GM21717 (cell line): ENCODE measurements at regions not wholly inside any gene's neighbourhood (a gene's known extent, or its start where the extent isn't known, plus 50 kb on each side); places are given as distances from the start of the nearest gene placed in this dataset.
"Not testable (repeated sequence)": the region's sequence is repeated elsewhere in the genome, so short reads cannot be mapped to it uniquely, and the experiment has no call there.

Experiments used
- ATAC-seq: cut with Tn5 transposase; IDR thresholded peaks from one replicate; pipeline ENCODE4 v1.9.1; 2021; ENCODE audit warnings: mild to moderate bottlenecking, moderate library complexity; ENCODE audit not compliant: unreplicated experiment

DNA sequence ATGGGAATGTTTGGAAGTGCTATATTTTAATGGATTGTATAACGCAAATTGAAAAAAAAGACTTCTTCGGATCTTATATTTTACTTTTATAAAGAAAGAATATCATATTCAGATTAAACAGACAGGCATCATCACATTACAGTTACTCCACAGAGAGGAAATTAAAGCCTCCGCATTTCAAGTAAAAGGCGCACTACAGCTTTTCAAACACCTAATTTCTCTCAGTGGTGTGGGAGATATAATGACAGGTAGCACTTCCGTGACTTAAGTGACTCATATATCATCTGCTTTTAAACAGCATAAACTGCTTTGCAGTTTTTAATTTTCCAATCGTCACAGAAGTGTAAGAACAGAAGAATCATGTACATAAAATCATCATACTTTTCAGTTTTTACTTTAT lies 751.4 kb downstream of the FSCB start:
- no peak for ATAC-seq

DNA sequence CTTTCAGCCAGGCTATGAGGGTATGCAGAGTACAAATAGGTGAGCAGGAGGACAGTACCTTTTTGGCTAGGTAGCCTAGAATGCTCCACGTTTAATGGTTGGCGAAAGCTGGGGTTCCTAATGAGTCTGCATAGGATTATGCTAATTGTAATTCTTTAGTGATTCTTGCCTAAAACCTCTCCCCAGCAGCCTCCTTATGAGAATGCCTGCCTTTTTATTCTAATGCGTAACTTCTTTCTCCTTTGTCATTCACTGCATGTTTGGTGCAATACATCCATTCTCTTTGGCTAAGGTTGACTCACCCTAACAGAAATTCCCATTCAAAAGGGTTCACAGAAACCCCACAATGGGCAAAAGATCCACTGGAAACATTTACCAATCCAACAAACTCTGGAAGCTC lies 752.2 kb downstream of the FSCB start:
- ATAC-seq, result no peak

DNA sequence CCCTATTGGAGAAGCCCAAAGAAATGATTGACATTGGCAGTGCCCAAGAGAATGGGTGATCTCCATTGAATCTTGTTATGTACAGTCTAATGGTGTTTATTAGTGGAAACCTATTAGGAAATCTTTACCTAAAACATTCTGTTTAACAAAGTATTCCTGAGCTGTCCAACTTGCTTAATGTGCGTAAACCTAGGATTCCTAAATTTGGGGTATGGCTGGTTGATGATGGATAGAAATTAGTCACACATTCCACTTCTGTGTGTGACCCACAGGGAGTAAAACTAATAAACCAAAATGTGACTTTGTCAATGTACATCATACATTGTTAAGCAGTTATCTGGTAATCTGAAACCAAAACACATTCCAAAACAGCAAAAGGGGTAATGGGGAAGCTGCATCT lies 761.3 kb downstream of the FSCB start:
- ATAC-seq, result no peak

DNA sequence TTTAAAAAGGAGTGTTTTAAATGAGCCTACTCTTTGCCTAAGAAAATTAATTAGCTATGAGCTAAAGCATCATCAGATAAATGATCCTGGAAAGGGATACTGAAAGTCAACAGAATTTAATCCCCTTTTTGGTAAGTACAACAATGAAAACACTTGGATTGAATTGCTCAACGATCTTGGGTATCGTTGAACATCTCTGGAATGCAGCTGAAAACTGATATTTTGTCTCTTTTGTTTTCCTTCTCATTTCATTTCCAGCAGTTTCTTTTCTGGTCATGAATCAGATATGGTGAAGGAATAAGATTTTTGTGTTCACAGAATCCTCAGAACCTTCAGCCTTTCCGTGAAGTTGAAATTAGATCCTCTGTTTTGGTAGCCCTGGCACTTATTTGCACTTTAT lies 771.2 kb downstream of the FSCB start:
- ATAC-seq, result no peak

DNA sequence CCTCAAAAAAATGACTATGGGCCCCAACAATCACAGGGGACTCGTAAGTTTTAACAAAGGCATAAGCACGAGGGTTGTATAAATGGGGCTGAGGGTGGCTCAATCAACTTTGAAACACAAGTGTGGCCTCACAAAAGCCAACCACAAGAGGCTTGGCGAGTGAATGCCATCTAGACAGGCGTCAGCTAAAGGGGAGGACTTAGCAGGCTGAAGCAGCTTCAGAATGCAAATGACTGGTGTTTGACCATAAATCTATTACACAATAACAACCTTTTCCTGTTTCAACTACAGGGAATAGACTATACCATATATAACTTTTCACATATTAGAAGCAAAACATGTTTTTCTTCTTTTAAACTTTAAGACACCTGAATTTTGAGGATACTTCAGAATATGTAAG lies 777.9 kb downstream of the FSCB start:
- ATAC-seq, result no peak

DNA sequence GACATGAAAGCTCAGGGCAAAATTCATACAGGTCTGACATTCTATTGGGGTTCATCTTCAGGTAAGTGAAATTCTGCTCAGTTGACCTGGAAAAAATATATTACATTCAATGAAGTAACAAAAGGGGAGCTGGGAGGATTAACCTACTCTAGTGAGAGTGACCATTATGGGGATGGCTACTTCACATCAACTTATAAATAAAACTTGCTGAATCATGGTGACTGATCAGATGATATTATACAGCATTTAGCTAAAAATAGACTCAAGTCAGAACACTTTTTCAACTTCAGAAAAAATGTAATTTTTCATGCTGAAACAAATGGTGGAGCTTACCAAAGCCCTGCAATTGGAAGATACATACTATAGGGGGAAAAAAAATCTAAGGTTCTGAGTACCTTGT lies 800.2 kb downstream of the FSCB start:
- no peak for ATAC-seq

DNA sequence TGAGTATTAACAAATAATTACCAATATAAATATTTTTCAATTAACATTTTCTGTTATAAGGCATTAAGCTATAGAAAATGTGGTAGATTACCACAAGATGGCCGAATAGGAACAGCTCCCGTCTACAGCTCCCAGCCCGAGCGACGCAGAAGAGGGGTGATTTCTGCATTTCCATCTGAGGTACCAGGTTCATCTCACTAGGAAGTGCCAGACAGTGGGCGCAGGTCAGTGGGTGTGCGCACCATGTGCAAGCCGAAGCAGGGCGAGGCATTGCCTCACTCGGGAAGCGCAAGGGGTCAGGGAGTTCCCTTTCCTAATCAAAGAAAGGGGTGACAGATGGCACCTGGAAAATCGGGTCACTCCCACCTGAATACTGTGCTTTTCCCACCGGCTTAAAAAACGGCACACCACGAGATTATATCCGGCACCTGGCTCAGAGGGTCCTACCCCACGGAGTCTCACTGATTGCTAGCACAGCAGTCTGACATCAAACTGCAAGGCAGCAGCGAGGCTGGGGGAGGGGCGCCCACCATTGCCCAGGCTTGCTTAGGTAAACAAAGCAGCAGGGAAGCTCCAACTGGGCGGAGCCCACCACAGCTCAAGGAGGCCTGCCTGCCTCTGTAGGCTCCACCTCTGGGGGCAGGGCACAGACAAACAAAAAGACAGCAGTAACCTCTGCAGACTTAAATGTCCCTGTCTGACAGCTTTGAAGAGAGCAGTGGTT lies 808.4 kb downstream of the FSCB start:
- not testable (repeated sequence) for ATAC-seq

DNA sequence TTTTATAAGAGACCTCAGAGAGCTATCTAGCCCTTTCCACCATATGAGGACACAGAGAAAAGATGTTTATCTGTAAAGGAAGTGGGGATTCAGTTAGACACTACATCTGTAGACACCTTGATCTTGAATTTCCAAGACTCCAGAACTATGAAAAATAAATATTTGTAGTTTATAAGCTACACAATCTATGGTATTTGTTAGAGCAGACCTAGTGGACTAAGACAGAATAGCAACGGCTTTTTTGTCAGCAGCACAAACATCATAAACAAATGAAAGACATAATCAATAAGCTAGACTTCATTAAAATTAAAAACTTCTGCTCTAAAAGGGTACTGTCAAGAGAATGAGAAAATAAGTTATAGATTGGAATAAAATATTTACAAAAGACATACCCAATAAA lies 810.1 kb downstream of the FSCB start:
- ATAC-seq, result no peak

DNA sequence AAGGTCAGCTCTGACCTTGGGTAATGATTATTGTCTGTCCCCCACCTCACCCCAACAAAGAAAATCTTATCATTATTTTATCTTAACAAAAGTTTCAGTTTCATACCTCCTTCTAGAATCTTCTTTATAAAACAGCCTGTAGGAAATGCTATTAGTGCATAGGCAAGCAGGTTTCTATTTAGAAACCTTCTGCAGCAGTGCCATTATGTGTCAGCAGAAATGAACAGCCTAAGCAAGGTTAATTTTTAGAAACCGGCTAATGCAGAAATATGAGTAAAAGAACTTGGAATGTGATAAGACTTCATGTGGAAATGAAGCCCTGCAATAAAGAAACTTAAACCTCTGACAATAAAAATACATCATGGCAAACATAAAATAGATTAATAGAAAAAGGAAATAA lies 814.4 kb downstream of the FSCB start:
- ATAC-seq, result no peak

DNA sequence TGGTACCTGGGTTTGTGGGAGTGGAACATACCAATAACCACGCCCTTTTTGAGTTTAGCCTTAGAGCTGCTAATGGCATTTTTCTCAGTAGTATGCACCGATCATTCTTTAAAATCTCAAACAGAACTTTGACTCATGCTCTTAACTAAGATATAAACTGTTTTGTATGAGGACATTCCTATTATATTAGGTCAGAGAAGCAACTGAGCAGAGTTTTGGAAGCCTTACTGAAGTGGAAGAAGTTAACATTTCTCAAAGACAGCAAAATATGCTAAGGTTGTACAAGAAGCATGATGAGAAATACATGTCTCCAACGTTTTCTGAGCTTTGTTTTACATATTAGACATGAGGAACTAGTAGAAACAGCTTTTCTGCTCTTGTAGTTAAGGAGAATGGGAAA lies 819.2 kb downstream of the FSCB start:
- ATAC-seq, result no peak

DNA sequence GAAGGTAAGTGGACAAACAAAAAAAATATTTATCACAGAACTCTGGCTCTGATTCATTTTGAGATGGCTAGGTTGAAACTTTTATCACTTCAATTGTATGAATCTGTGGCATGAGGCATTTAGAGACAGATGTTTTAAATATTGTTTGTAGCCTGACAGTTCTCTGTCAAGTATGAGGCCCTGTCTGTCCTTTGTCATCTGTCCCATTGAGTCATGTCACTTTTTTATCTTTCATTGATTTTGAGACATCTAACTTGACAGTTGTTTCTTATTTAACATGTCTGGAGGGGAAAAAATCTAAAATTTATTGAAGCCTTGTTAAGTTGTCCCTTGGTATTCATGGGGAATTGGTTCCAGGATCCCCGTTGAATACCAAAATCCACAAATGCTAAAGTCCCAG lies 829.5 kb downstream of the FSCB start:
- no peak for ATAC-seq

DNA sequence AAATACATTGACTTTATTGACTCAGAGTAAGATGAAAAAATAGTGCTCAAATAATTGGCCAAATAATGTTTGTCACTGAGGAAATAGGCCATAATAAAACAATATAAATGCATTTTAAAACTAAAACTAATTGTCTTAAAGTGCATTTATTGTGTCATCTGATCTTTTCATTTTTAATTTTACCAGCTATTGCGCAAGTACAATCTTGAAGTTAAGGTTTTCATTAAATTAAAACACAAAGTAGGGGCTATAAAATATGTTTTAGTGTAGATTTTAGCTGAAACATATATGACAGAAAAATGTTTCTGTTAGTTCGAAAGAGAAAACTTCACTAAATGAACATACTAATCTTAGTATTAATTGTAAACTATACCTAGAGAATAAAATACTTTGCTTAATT lies 832.8 kb downstream of the FSCB start:
- ATAC-seq, result no peak

DNA sequence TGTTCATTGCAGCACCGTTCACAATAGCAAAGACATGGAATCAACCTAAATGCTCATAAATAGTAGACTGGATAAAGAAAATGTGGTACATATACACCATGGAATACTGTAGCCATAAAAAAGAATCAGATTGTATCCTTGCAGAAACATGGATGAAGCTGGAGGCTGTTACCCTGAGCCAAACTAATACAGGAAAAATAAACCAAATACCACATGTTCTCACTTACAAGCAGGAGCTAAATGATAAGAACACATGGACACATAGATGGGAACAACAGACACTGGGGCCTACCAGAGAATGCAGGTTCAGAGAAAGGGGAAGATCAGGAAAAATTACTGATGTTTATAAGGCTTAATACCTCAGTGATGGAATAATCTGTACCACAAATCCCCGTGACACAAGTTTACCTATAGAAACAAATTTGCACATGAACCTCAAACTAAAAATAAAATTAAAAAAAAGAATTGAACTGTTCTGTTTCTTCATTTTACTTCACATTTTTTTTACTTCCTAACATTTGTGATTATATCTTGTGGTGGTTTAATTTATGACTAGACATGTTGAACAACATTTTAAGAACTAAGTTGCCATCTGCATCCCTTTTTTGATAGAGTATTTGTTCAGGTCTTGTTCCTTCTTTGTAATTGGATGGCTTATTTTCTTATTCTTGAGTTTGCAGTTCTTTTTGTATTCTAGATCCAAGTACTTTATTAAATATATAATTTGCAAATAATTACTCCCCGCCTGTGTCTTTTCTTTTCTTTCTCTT lies 835.2 kb downstream of the FSCB start:
- no peak for ATAC-seq

DNA sequence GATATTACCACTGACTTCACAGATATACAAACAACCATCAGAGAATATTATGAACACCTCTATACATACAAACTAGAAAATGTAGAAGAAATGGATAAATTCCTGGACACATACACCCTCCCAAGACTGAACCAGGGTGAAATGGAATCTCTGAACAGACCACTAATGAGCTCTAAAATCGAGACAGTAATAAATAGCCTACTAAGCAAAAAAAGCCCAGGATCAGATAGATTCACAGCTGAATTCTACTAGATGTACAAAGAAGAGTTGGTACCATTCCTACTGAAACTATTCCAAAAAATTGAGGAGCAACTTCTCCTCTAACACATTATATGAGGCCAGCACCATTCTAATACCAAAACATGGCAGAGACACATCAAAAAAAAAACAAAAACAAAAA lies 837.7 kb downstream of the FSCB start:
- no peak for ATAC-seq

DNA sequence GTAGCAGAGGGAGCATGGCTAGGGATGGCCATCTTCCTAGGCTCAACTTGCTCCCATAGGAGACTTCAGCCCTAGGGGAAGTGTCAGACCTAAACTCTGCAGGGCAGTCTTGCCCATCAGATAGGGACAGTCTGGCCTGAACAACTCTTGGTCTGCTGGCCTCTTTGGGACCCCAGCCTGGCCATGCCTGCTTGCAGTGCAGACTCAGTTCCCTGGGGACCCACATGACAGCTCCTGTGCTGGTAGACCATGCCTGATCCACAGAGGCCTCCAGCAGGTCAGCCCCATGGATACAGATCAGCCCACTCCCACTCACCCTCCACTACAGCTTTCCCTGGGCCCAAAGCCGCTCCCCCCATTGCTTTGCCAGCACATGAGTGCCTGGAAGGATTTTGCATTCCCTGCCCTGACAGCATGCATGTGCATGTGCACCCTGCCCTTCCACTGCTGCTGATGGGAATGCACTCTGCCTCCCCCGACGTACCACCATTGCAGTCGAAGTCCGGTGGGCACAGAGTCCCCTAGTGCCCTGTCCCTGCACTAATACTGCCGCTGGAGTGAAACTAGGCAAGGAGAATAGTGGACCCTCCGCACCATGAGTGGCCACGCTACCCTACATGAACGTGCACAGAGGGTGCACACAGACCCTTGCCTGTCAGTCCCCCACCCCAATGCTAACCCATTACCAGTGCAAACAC lies 841.4 kb downstream of the FSCB start:
- no peak for ATAC-seq

DNA sequence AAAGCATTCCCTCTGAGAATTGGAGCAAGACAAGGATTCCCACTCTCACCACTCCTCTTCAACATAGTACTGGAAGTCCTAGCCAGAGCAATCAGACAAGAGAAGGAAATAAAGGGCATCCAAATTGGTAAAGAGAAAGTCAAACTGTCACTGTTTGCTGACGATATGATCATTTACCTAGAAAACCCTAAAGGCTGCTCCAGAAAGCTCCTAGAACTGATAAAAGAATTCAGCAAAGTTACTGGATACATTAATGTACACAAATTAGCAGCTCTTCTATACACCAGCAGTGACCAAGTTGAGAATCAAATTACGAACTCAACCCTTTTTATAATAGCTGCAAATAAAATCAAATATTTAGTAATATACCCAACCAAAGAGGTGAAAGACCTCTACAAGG lies 851.9 kb downstream of the FSCB start:
- ATAC-seq, result not testable (repeated sequence)

DNA sequence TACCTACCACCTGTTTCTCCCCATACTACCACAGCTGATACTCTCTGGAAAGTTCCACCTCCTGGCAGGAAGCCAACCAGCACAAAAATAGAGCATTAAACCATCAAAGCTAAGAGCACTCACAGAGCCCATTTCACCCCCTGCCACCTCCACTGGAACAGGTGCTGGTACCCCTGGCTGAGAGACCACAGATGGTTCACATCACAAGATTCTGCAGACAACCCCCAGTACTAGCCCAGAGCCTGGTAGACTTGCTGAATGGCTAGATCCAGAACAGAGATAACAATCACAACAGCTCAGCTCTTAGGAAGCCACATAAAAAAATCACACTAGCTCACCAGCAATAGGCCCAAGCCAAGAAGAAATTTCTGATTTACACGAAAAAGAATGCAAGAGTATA lies 855.2 kb downstream of the FSCB start:
- no peak for ATAC-seq

DNA sequence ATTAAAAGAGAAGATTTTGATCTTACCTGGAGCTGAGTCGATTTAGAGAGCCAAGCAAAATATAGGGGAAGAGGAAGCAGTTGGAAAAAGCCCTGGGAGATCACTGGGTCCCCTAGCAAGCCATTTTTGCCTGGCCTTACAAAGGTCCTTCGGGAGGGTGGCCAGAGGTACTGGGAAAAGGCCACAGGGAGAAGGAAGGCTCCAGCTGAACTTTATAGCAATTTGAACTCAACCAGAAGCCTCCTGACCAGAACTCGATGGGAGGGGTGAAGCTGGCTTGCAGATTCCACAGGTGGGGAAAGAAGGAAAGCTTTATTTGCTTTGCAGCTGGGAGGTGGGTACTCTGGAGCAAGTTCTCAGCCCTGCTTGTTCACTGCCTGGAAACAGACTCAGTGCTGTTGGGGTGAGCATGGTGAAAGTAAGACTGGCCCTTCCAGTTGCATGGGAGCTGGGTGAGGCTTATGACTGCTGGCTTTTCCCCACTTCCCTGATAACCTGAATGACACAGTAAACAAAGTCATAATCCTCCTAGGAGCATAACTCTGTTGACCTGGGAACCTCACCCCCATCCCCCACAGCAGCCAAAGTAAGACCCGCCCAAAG lies 855.8 kb downstream of the FSCB start:
- ATAC-seq, result no peak

DNA sequence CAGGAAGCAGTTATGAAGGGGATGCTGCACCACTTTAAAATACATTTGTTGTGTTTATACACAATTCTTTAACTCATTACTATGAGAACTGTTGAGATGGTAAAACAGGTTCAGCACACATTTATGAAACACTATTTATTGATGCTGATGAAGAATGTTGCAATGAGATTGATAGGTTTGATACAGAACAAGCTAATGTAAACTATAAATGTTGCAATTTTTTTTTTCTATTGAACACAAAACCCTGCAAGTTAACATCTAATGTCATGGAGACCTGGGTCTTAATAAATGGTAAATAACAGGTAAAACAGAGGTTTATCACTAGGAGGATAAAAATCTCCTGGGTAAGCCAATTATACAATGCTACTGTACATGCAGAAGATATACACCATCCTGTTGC lies 857.6 kb downstream of the FSCB start:
- no peak for ATAC-seq

DNA sequence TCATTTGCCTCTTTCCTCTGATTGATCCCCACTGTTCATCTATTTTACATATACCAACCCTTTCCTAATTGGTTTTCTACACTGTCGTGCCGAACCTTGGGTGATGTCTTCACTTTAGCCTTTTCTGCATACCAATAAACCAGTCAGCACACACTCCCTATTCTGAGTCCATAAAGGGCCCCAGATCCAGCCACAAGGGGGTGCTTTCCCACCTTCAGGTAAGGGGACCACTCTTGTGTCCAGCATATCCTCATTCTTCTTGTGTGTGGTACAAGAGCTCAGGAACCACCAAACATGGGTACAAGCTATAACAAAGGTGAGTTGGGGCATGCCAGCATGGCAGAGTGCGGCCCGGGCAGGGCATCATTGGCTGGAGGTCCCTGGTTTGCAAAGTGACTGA lies 859.8 kb downstream of the FSCB start:
- ATAC-seq, result no peak

DNA sequence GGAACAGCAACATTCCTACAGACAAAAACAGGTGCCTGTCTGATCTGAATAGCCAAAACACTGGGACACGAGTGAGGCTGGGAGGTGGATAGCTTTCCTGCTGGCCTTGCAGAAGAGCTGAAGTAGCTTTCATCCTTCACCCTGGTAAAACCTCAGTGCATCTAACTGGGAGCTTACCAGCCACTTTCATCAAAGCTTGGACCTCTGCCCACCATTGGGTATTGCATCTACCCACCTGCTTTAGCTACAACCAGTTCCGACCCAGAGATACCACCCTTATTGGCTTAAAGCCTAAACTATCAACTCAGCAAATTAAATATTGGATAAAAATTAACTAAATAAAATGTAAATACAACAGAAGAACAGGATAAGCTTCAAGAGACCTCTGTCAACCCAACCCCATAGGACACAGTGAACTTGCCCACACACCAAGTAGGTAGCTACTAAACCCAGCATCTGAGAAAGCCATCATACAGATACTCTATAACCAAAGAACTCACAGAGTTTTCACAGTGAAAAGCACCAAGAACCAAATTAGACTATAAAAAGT lies 866.3 kb downstream of the FSCB start:
- ATAC-seq, result no peak
